ENCODE measurements at regions not wholly inside any gene's neighbourhood (a gene's known extent, or its start where the extent isn't known, plus 50 kb on each side); places are given as distances from the start of the nearest gene placed in this dataset.

- no peak for DNase-seq
These were observed 51.7 kb upstream of the RTL1 start for GRCh38 chr14:100955201-100955600.

GRCh38 chr14:100962494-100962893 lies 59.0 kb upstream of the RTL1 start:
- DNase-seq: no peak

- DNase-seq: no peak
These were observed 61.8 kb upstream of the RTL1 start for GRCh38 chr14:100965296-100965695.

GRCh38 chr14:100967178-100967577 lies 63.7 kb upstream of the RTL1 start:
- no peak for DNase-seq

- no peak for DNase-seq
These were observed 64.4 kb upstream of the RTL1 start for GRCh38 chr14:100967930-100968329.

GRCh38 chr14:100972118-100972897 lies 68.8 kb upstream of the RTL1 start:
- no peak for DNase-seq

GRCh38 chr14:100975671-100976070 lies 72.1 kb upstream of the RTL1 start:
- DNase-seq: no peak

GRCh38 chr14:100979079-100979478 lies 75.6 kb upstream of the RTL1 start:
- no peak for DNase-seq

GRCh38 chr14:100979780-100980179 lies 76.3 kb upstream of the RTL1 start:
- DNase-seq: no peak

GRCh38 chr14:100980823-100981222 lies 77.3 kb upstream of the RTL1 start:
- no peak for DNase-seq

GRCh38 chr14:100981809-100982208 lies 78.3 kb upstream of the RTL1 start:
- no peak for DNase-seq

GRCh38 chr14:100982353-100982752 lies 78.8 kb upstream of the RTL1 start:
- no peak for DNase-seq

GRCh38 chr14:100982762-100983161 lies 79.2 kb upstream of the RTL1 start:
- DNase-seq: no peak

- no peak for DNase-seq
These were observed 80.2 kb upstream of the RTL1 start for GRCh38 chr14:100983710-100984109.

- no peak for DNase-seq
These were observed 84.5 kb upstream of the RTL1 start for GRCh38 chr14:100988011-100988410.

- no peak for DNase-seq
These were observed 84.9 kb upstream of the RTL1 start for GRCh38 chr14:100988411-100988900.

GRCh38 chr14:100988956-100989355 lies 85.4 kb upstream of the RTL1 start:
- DNase-seq: no peak

- DNase-seq: no peak
These were observed 86.4 kb upstream of the RTL1 start for GRCh38 chr14:100989924-100990323.

GRCh38 chr14:100994082-100994481 lies 90.6 kb upstream of the RTL1 start:
- DNase-seq: no peak

- no peak for DNase-seq
These were observed 91.3 kb upstream of the RTL1 start for GRCh38 chr14:100994756-100995330.

- no peak for DNase-seq
These were observed 97.3 kb upstream of the RTL1 start for GRCh38 chr14:101000711-101001250.

GRCh38 chr14:101001311-101002069 lies 98.0 kb upstream of the RTL1 start:
- no peak for DNase-seq

- no peak for DNase-seq
These were observed 99.2 kb upstream of the RTL1 start for GRCh38 chr14:101002738-101003137.

- DNase-seq: no peak
These were observed 100.7 kb upstream of the RTL1 start for GRCh38 chr14:101004176-101004575.
